ENCODE measurements at regions not wholly inside any gene's neighbourhood (a gene's known extent, or its start where the extent isn't known, plus 50 kb on each side); places are given as distances from the start of the nearest gene placed in this dataset.

DNA sequence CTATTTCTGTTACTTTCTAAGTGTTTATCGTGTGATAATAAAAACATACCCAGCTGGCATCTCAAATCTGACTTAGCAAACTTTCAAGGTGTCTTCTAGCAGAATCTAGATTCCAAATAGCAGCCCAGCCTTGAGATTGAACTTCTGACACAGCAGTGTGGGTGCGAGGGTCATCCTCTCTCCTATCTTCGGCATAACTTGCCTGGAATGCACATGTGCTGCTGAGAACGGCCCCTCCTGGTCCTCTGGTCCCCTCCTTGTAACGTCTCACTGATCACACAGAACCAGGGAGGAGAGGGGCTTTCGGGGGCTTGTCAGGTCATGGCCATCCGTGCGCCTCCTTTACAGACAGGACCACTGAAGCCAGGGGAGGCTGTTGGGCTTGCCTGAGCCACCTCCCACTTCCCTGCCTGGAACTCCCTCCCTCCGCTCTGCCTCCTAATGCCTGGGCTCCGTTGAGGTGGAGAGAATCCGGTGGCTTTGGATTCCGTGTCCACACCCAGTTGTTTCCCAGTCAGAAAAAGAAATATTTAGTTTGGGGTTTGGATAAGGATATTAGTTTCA is 344.4 kb upstream of the C2CD4B start:
- TF ChIP-seq, protein P1, sequence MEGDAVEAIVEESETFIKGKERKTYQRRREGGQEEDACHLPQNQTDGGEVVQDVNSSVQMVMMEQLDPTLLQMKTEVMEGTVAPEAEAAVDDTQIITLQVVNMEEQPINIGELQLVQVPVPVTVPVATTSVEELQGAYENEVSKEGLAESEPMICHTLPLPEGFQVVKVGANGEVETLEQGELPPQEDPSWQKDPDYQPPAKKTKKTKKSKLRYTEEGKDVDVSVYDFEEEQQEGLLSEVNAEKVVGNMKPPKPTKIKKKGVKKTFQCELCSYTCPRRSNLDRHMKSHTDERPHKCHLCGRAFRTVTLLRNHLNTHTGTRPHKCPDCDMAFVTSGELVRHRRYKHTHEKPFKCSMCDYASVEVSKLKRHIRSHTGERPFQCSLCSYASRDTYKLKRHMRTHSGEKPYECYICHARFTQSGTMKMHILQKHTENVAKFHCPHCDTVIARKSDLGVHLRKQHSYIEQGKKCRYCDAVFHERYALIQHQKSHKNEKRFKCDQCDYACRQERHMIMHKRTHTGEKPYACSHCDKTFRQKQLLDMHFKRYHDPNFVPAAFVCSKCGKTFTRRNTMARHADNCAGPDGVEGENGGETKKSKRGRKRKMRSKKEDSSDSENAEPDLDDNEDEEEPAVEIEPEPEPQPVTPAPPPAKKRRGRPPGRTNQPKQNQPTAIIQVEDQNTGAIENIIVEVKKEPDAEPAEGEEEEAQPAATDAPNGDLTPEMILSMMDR (conservative IDR thresholded peaks at IDR 0.05; ENCODE audit: low read depth, low read length): no peak
- TF ChIP-seq EZH2 (IDR thresholded peaks at IDR 0.05; ENCODE audit: borderline replicate concordance, low read depth, low read length, poor library complexity, severe bottlenecking): no peak

Measured in A673 (cell line).